Panc1 (cell line): ENCODE measurements at regions not wholly inside any gene's neighbourhood (a gene's known extent, or its start where the extent isn't known, plus 50 kb on each side); places are given as distances from the start of the nearest gene placed in this dataset.
"Not testable (repeated sequence)": the region's sequence is repeated elsewhere in the genome, so short reads cannot be mapped to it uniquely, and the experiment has no call there.

Experiments used
- ATAC-seq: fragments of 200-7000 bp; cut with Tn5 transposase; 2 replicates; pipeline ENCODE4 v1.9.1; 2020; ENCODE audit warnings: mild to moderate bottlenecking, moderate library complexity
- BruUV-seq: library from RNA; stranded (reverse); fragments of 400-500 nt; replicated peaks from 2 replicates; lab custom pipeline; 2021; lab: Mats Ljungman, UMichigan
- CTCF ChIA-PET: fragments of 300-600 bp; sonication (Branson Sonifier 250); formaldehyde crosslinking; loops from one replicate; lab custom pipeline; 2022; ENCODE audit warnings: antibody characterized with exemption; lab: Charles Lee
- POLR2A ChIA-PET: fragments of 300-600 bp; sonication (Branson Sonifier 250); formaldehyde crosslinking; loops from one replicate; lab custom pipeline; 2022; ENCODE audit warnings: antibody characterized with exemption; lab: Charles Lee
- DNase-seq: peaks from one replicate; pipeline ENCODE4 v3.0.0-alpha.2; 2010; ENCODE audit warnings: low read depth, low spot score
- H3K27ac ChIP-seq: 2 replicates; pipeline ENCODE4 v1.5.1; 2011; ENCODE audit warnings: mild to moderate bottlenecking, low read length, inconsistent platforms
- H3K27me3 ChIP-seq: fragments of 200-500 bp; sonication (Bioruptor generic); 2 replicates; pipeline ENCODE4 v1.6.0; 2014; ENCODE audit warnings: low read length, inconsistent platforms; ENCODE audit not compliant: control insufficient read depth, insufficient read depth
- H3K36me3 ChIP-seq: fragments of 200-500 bp; sonication (Bioruptor generic); 2 replicates; pipeline ENCODE4 v1.5.1; 2014; ENCODE audit warnings: inconsistent platforms, mild to moderate bottlenecking, low read length, moderate library complexity; ENCODE audit not compliant: control insufficient read depth, insufficient read depth
- H3K4me1 ChIP-seq: 2 replicates; pipeline ENCODE4 v1.5.1; 2011; ENCODE audit warnings: inconsistent platforms, mild to moderate bottlenecking, low read length, moderate library complexity; ENCODE audit not compliant: control insufficient read depth, insufficient read depth
- H3K4me3 ChIP-seq, 2 experiments: 2 replicates each; pipeline ENCODE4 v1.5.1; 2011 to 2012; ENCODE audit warnings: low read depth in 2 of 2, low read length in 2 of 2, mild to moderate bottlenecking in 2 of 2, inconsistent platforms in 1 of 2, moderate library complexity in 1 of 2
- H3K9me3 ChIP-seq: fragments of 200-500 bp; sonication (Bioruptor generic); 2 replicates; pipeline ENCODE4 v1.5.1; 2014; ENCODE audit warnings: low read depth, mild to moderate bottlenecking, inconsistent platforms, low read length, moderate library complexity; ENCODE audit not compliant: control insufficient read depth, insufficient read depth
- POLR2AphosphoS5 ChIP-seq: IDR thresholded peaks from 2 replicates; pipeline ENCODE4 v1.6.1; 2012; ENCODE audit warnings: mild to moderate bottlenecking, low read depth, low read length, moderate library complexity
- SIN3A ChIP-seq: IDR thresholded peaks from 2 replicates; pipeline ENCODE4 v1.6.1; 2012; ENCODE audit warnings: low read depth, mild to moderate bottlenecking, low read length, moderate library complexity, borderline replicate concordance; ENCODE audit not compliant: insufficient read depth
- TCF7L2 ChIP-seq: IDR thresholded peaks from 2 replicates; pipeline ENCODE4 v1.6.1; 2011; ENCODE audit warnings: mild to moderate bottlenecking, low read depth, low read length, inconsistent platforms
- in situ Hi-C: cut with HindIII; loops from 2 replicates; pipeline ENCODE4 v1.10.0; 2016; ENCODE audit warnings: low sequenced_read_pairs, low pct_unique_long_range_greater_than_20kb
- intact Hi-C: fragments of 100-400 bp; cut with micrococcal nuclease; formaldehyde crosslinking; loops from one replicate; pipeline ENCODE4 v1.10.0; 2022; ENCODE audit not compliant: unreplicated experiment
- TF ChIP-seq, protein P1 (sequence below): fragments of 450-650 bp; IDR thresholded peaks from 2 replicates; pipeline ENCODE4 v1.5.1; 2017; ENCODE audit warnings: mild to moderate bottlenecking
- TF ChIP-seq, protein P2 (sequence below), 2 experiments: IDR thresholded peaks; 2 replicates each; pipeline ENCODE4 v1.6.1; 2011 to 2012; ENCODE audit warnings: low read depth in 2 of 2, control low read depth in 1 of 2, low read length in 1 of 2, mild to moderate bottlenecking in 1 of 2, moderate library complexity in 1 of 2; ENCODE audit not compliant: insufficient read depth in 1 of 2

DNA sequence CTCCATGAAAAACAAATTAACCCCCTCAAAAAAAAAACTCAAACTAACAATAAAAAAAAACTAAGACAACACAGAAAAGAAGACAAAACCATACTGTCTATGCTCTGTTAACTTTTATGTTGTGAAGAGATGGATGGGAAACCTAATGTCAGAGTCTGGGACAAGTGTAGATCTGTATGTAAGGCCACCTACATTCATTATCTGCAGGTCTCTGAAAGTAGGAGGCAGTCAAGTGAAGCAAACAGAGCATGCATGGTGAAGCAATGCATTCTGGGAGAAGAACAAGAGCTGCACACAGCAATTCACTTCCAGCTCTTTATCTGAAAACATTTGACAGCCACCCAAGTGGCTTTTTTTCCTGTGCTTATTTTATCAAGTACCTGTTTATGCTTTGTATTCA, 452.0 kb downstream of the EPHA7 start:
- CTCF ChIA-PET = no interaction called here

DNA sequence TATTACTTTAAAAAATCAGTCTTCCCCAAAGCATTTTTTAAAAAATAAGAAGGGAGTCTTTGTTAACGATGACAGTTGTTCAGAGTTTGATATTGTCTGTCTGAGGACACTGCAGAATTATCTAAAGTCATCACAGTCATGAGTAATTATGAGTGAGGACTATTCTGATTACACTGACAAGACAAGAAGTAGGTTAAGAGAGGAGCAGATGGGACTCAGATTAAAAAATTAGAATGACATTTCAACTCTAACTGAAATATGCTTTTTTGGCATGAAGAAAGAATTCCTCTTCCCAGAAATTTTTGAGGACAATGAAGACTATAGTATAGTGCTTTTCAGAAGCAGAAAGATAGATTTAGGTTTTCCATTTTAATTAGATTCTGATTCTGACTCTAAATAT, 456.5 kb downstream of the EPHA7 start:
- BruUV-seq = no TSS peak

More for the DNA sequence above, 452.0 kb downstream of the EPHA7 start:
- intact Hi-C loops (no loop called here), in situ Hi-C loops (no loop called here)
- no TSS peak for BruUV-seq
- Histone ChIP-seq H3K36me3 (no peaks in the 10 kb centered on the region), H3K4me1 (no peaks in the 10 kb centered on the region), H3K4me3 (no peak overlapping the region), H3K9me3 (no peaks in the 10 kb centered on the region), H3K27ac (no peak overlapping the region), H3K27me3 (no peaks in the 10 kb centered on the region)
- POLR2A ChIA-PET = no interaction called here
- no peak for TF ChIP-seq TCF7L2
- DNase-seq (no peak), ATAC-seq (no peak)

DNA sequence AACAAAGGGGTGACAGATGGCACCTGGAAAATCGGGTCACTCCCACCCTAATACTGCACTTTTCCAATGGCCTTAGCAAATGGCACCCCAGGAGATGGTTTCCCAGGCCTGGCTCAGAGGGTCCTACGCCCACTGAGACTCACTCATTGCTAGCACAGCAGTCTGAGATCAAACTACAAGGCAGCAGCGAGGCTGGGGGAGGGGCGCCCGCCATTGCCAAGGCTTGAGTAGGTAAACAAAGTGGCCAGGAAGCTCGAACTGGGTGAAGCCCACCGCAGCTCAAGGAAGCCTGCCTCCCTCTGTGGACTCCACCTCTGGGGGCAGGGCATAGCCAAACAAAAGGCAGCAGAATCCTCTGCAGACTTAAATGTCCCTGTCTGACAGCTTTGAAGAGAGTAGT, 467.2 kb downstream of the EPHA7 start:
- ATAC-seq, H3K4me3 ChIP-seq, in situ Hi-C loops, intact Hi-C loops, H3K4me1 ChIP-seq, H3K36me3 ChIP-seq, CTCF ChIA-PET, POLR2A ChIA-PET, DNase-seq, H3K9me3 ChIP-seq, H3K27ac ChIP-seq, H3K27me3 ChIP-seq, BruUV-seq: not testable (repeated sequence)

More for the DNA sequence above, 456.5 kb downstream of the EPHA7 start:
- Histone ChIP-seq H3K4me1 (no peaks in the 10 kb centered on the region), H3K4me3 (no peak overlapping the region), H3K27me3 (no peaks in the 10 kb centered on the region), H3K9me3 (no peaks in the 10 kb centered on the region), H3K36me3 (no peaks in the 10 kb centered on the region), H3K27ac (no peak overlapping the region)
- TF ChIP-seq SIN3A (no peak), POLR2AphosphoS5 (no peak), TCF7L2 (no peak)
- TF ChIP-seq, protein P1, sequence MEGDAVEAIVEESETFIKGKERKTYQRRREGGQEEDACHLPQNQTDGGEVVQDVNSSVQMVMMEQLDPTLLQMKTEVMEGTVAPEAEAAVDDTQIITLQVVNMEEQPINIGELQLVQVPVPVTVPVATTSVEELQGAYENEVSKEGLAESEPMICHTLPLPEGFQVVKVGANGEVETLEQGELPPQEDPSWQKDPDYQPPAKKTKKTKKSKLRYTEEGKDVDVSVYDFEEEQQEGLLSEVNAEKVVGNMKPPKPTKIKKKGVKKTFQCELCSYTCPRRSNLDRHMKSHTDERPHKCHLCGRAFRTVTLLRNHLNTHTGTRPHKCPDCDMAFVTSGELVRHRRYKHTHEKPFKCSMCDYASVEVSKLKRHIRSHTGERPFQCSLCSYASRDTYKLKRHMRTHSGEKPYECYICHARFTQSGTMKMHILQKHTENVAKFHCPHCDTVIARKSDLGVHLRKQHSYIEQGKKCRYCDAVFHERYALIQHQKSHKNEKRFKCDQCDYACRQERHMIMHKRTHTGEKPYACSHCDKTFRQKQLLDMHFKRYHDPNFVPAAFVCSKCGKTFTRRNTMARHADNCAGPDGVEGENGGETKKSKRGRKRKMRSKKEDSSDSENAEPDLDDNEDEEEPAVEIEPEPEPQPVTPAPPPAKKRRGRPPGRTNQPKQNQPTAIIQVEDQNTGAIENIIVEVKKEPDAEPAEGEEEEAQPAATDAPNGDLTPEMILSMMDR = no peak
- TF ChIP-seq, protein P2, sequence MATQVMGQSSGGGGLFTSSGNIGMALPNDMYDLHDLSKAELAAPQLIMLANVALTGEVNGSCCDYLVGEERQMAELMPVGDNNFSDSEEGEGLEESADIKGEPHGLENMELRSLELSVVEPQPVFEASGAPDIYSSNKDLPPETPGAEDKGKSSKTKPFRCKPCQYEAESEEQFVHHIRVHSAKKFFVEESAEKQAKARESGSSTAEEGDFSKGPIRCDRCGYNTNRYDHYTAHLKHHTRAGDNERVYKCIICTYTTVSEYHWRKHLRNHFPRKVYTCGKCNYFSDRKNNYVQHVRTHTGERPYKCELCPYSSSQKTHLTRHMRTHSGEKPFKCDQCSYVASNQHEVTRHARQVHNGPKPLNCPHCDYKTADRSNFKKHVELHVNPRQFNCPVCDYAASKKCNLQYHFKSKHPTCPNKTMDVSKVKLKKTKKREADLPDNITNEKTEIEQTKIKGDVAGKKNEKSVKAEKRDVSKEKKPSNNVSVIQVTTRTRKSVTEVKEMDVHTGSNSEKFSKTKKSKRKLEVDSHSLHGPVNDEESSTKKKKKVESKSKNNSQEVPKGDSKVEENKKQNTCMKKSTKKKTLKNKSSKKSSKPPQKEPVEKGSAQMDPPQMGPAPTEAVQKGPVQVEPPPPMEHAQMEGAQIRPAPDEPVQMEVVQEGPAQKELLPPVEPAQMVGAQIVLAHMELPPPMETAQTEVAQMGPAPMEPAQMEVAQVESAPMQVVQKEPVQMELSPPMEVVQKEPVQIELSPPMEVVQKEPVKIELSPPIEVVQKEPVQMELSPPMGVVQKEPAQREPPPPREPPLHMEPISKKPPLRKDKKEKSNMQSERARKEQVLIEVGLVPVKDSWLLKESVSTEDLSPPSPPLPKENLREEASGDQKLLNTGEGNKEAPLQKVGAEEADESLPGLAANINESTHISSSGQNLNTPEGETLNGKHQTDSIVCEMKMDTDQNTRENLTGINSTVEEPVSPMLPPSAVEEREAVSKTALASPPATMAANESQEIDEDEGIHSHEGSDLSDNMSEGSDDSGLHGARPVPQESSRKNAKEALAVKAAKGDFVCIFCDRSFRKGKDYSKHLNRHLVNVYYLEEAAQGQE (IDR thresholded peaks at IDR 0.05; ENCODE audit: insufficient read depth in 1 of 2, low read depth in 2 of 2, low read length in 1 of 2) = no peak
- in situ Hi-C loops (no loop called here), intact Hi-C loops (no loop called here)
- ChIA-PET POLR2A (no interaction called here), CTCF (no interaction called here)
- DNase-seq = no peak
- no peak for ATAC-seq
